IPS-18a (cell line): ENCODE measurements at regions not wholly inside any gene's neighbourhood (a gene's known extent, or its start where the extent isn't known, plus 50 kb on each side); places are given as distances from the start of the nearest gene placed in this dataset.
"Not testable (repeated sequence)": the region's sequence is repeated elsewhere in the genome, so short reads cannot be mapped to it uniquely, and the experiment has no call there.

Source experiments
- H3K27ac ChIP-seq: one replicate; pipeline ENCODE4 v1.5.1; 2013; ENCODE audit warnings: low read length
- H3K27me3 ChIP-seq: one replicate; pipeline ENCODE4 v1.6.1; 2013; ENCODE audit warnings: mild to moderate bottlenecking, low read length; ENCODE audit not compliant: control insufficient read depth, insufficient read depth
- H3K36me3 ChIP-seq: one replicate; pipeline ENCODE4 v1.6.1; 2013; ENCODE audit warnings: low read depth, low read length; ENCODE audit not compliant: control insufficient read depth
- H3K4me1 ChIP-seq: one replicate; pipeline ENCODE4 v1.6.1; 2013; ENCODE audit warnings: low read depth, low read length; ENCODE audit not compliant: control insufficient read depth
- H3K4me3 ChIP-seq: one replicate; pipeline ENCODE4 v1.5.1; 2013; ENCODE audit warnings: low read length
- H3K9ac ChIP-seq: one replicate; pipeline ENCODE4 v1.6.1; 2013; ENCODE audit warnings: mild to moderate bottlenecking, low read length, moderate library complexity
- H3K9me3 ChIP-seq: one replicate; pipeline ENCODE4 v1.6.1; 2013; ENCODE audit warnings: low read depth, low read length; ENCODE audit not compliant: control insufficient read depth

DNA sequence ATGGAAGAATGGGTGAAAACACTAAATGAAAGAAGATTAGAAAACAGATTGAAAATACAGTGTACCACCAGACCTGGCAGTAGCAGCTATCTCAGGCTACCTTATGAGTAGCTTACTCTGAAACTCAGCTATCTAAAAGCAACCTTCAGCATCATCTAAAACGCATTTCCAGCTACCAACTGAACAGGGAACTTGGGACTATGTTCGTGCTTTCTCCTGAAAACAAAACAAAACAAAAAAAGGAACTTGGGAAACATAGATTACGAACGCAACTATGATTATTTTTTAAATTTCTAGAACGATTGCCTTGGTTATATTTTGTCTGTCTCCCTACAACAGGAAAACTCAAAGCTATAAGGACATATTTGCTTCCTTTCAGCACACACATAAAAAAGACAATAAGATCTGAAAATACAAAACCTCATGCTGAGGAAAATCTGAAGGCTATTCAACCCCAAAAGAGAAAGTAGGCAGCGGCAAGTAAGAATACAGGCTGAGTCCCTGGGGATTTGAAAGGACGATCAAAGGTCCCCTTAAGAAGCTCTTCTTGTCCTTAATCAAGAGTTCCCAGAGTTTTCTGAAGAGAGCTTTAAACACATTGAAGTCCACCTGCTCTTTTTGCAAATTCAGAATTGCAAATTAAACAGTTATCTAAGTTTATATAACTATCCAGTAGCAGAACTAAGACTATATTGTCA, 53.4 kb downstream of the OR2K2 start:
- H3K9me3 ChIP-seq = no peaks in the 10 kb centered on the region
- H3K27ac ChIP-seq = no peak overlapping the region
- H3K27me3 ChIP-seq = no peaks in the 10 kb centered on the region
- H3K9ac ChIP-seq = no peak overlapping the region
- no peaks in the 10 kb centered on the region for H3K36me3 ChIP-seq
- peaks cover 3% of the 10 kb centered on the region for H3K4me1 ChIP-seq
- H3K4me3 ChIP-seq = no peak overlapping the region

DNA sequence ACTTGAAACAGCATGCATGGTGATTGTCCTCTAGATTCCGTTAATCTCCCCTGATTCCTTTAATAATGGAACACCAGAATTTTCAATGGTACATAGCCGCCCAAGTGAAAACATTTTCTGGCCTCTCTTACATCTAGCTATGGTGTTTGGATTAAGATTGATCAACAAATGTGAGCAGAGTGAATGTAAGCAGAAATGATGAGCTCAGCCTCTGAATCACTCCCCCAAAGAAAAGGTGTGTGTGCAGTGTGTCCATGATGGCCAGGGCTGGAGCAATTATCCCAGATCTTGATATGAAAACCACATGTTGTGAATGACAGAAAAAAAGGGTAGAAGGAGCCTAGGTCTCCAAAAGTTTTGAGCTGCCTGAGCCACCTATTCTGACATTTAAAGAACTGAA, 55.3 kb downstream of the OR2K2 start:
- H3K27me3 ChIP-seq = no peaks in the 10 kb centered on the region
- H3K4me1 ChIP-seq = peaks cover 3% of the 10 kb centered on the region
- no peak overlapping the region for H3K9ac ChIP-seq
- H3K36me3 ChIP-seq = no peaks in the 10 kb centered on the region
- H3K4me3 ChIP-seq = no peak overlapping the region
- H3K27ac ChIP-seq = no peak overlapping the region
- no peaks in the 10 kb centered on the region for H3K9me3 ChIP-seq

GRCh38 chr9:111272581-111272980, 57.4 kb downstream of the OR2K2 start:
- H3K9me3 ChIP-seq = no peaks in the 10 kb centered on the region
- H3K36me3 ChIP-seq = no peaks in the 10 kb centered on the region
- no peak overlapping the region for H3K27ac ChIP-seq
- no peak overlapping the region for H3K4me3 ChIP-seq
- H3K4me1 ChIP-seq = peaks cover 3% of the 10 kb centered on the region
- no peaks in the 10 kb centered on the region for H3K27me3 ChIP-seq
- no peak overlapping the region for H3K9ac ChIP-seq

DNA sequence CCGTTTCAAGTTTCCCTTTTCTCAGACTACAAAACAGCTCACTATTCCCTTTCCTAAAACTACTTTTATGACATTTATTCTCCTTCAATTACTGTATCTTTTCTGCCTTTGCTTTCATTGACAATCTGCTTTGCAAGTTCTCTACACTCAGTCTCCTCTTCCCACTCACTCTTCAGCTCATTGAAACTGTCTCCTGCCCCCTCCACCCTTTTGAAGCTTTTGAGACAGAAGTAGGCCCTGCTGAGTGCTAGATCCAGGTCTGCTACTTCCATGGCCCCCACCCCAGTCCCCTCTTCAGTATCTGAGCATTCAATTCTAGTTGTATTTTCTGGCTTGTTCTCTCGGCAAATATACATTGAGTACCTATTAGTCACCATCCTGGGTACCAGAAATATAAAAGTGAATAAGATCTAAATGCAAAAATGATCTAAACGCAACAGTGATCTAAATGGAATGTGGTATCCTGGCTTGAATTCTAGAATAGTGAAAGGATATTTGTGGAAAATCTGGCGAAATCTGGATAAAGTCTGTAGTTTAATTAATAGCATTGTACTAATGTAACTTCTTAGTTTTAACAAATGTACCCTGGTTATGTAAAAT, 58.4 kb downstream of the OR2K2 start:
- peaks cover 4% of the 10 kb centered on the region for H3K9me3 ChIP-seq
- no peak overlapping the region for H3K4me3 ChIP-seq
- H3K4me1 ChIP-seq = no peaks in the 10 kb centered on the region
- no peaks in the 10 kb centered on the region for H3K36me3 ChIP-seq
- H3K9ac ChIP-seq = no peak overlapping the region
- no peaks in the 10 kb centered on the region for H3K27me3 ChIP-seq
- no peak overlapping the region for H3K27ac ChIP-seq

GRCh38 chr9:111271047-111271446, 59.0 kb downstream of the OR2K2 start:
- Histone ChIP-seq H3K9ac (no peak overlapping the region), H3K4me3 (no peak overlapping the region), H3K9me3 (peaks cover 8% of the 10 kb centered on the region), H3K27ac (no peak overlapping the region), H3K27me3 (no peaks in the 10 kb centered on the region), H3K4me1 (no peaks in the 10 kb centered on the region), H3K36me3 (no peaks in the 10 kb centered on the region)

- not testable (repeated sequence) for H3K27ac ChIP-seq, H3K9me3 ChIP-seq, H3K27me3 ChIP-seq, H3K9ac ChIP-seq, H3K4me3 ChIP-seq, H3K36me3 ChIP-seq, H3K4me1 ChIP-seq
These were observed 64.0 kb downstream of the OR2K2 start for GRCh38 chr9:111266024-111266423.

DNA sequence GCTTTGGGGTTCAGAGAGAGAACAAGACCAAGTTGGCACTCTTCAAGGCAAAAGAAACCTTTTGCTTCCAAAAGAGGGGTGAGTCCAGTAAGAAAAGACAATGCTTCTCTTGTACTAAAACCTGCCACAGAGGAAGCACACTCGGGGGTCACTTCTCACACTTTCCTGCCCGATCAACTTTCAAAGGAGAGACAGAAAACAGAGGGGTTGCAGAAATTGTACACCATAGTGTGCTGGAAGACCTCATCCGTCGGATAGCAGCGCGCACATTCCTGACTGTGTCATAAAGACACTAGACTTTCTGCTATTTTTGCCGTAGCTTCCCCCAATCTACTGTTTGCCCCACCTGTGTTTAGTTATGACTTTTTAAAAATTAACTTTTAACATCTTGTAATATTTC, 66.9 kb downstream of the OR2K2 start:
- Histone ChIP-seq H3K9ac (no peak overlapping the region), H3K36me3 (no peaks in the 10 kb centered on the region), H3K27ac (no peak overlapping the region), H3K9me3 (peaks cover 8% of the 10 kb centered on the region), H3K4me3 (no peak overlapping the region), H3K27me3 (no peaks in the 10 kb centered on the region), H3K4me1 (no peaks in the 10 kb centered on the region)

- no peak overlapping the region for H3K4me3 ChIP-seq
- no peak overlapping the region for H3K27ac ChIP-seq
- H3K9me3 ChIP-seq = no peaks in the 10 kb centered on the region
- no peaks in the 10 kb centered on the region for H3K36me3 ChIP-seq
- no peak overlapping the region for H3K9ac ChIP-seq
- H3K4me1 ChIP-seq = no peaks in the 10 kb centered on the region
- H3K27me3 ChIP-seq = no peaks in the 10 kb centered on the region
These were observed 71.2 kb downstream of the OR2K2 start for GRCh38 chr9:111258875-111259271.

- H3K27me3 ChIP-seq = no peaks in the 10 kb centered on the region
- no peaks in the 10 kb centered on the region for H3K36me3 ChIP-seq
- no peaks in the 10 kb centered on the region for H3K9me3 ChIP-seq
- H3K4me3 ChIP-seq = no peak overlapping the region
- no peak overlapping the region for H3K27ac ChIP-seq
- H3K4me1 ChIP-seq = no peaks in the 10 kb centered on the region
- H3K9ac ChIP-seq = no peak overlapping the region
These were observed 71.7 kb downstream of the OR2K2 start for GRCh38 chr9:111258209-111258874.

DNA sequence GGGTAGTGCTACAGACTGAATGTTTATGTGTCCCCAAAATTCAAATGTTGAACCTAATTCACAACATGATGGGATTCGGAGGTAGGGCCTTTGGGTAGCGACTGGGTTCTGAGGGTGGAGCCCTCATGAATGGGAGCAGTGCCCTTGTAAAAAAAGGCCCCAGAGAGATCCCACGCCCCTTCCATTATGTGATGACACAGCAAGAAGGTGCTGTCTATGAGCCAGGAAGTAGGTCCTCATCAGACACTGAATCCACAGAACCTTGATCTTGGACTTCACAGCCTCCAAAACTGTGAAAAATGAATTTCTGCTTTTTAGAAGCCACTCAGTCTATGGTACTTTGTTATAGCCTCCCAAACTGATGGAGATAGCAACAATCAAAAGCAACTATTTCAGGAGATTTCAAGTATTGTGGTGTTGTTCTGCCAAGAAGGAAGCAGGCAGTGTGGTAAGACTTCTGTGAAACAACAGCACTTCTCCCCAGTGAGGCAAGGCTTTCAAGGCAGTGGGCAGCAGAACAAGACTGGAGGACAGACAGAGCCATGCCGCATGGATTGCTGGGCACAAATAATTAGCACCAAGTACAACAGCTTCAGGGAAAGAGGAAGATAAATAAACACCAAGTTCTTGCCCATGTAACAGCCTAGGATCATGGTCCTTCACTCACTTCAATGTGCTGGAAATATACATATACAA, 76.1 kb downstream of the OR2K2 start:
- no peaks in the 10 kb centered on the region for H3K36me3 ChIP-seq
- no peak overlapping the region for H3K9ac ChIP-seq
- H3K4me3 ChIP-seq = no peak overlapping the region
- peaks cover 8% of the 10 kb centered on the region for H3K4me1 ChIP-seq
- no peaks in the 10 kb centered on the region for H3K9me3 ChIP-seq
- H3K27me3 ChIP-seq = no peaks in the 10 kb centered on the region
- no peak overlapping the region for H3K27ac ChIP-seq

DNA sequence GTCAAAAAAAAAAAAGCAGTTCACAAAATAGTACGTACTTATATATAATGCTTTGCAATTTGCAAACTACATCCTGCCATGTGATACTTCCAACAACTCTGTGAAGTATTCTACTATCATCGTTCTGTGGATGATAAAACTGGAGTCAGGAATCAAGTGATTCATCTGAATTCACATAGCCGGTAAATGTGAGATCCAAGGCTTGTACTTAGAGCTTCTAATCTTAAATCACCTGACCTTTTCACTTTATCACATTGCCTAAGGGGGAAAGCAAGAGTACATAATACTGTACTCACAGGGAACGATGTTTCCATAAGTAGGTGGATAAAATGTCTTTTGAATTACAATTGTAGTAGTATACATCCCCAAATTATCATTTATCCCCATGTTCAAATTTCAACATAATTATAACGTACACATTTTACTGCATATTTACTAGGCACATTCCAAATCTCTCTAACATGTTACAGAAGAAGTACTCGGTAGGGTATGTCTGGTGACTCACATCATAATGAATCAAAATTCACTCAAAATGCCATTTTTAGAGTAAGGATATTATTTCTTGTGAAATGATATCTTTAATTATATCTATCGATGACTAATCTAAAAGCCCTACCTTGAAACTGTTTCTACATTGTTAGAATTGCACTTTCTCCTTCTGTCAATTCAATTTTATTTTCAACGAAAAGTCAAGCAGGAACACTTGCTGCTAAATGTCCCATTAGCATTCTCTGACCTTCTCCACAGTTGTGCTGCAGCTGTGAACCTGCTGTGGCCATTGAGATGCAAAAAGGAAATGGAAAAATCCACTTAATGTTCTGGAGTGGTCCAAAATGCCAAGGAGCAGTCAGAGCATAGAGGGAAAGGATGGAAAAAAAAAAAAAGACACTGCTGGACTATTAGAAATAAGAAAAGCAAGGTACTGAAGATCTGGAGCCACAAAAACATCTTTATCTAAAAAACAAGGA, 78.9 kb downstream of the OR2K2 start:
- H3K4me1 ChIP-seq = peaks cover 8% of the 10 kb centered on the region
- no peaks in the 10 kb centered on the region for H3K36me3 ChIP-seq
- H3K9ac ChIP-seq = no peak overlapping the region
- no peaks in the 10 kb centered on the region for H3K27me3 ChIP-seq
- peak overlapping the region; percentile 16 for H3K4me3 ChIP-seq
- H3K27ac ChIP-seq = no peak overlapping the region
- no peaks in the 10 kb centered on the region for H3K9me3 ChIP-seq
